Glutamatergic neuron (in vitro differentiated cells): ENCODE measurements at regions not wholly inside any gene's neighbourhood (a gene's known extent, or its start where the extent isn't known, plus 50 kb on each side); places are given as distances from the start of the nearest gene placed in this dataset.

ENCODE experiments used
- DNase-seq: peaks from one replicate; pipeline ENCODE4 v3.0.0; 2022
- H3K27ac Mint-ChIP-seq: one replicate; pipeline ENCODE4 v1.8.0; 2020; ENCODE audit warnings: mild to moderate bottlenecking, mixed read lengths, inconsistent platforms; ENCODE audit not compliant: unreplicated experiment
- H3K27me3 Mint-ChIP-seq: one replicate; pipeline ENCODE4 v1.8.0; 2020; ENCODE audit warnings: mild to moderate bottlenecking, moderate library complexity, mixed read lengths, inconsistent platforms; ENCODE audit not compliant: unreplicated experiment
- H3K36me3 Mint-ChIP-seq: one replicate; pipeline ENCODE4 v1.8.0; 2020; ENCODE audit warnings: mild to moderate bottlenecking, mixed read lengths, inconsistent platforms; ENCODE audit not compliant: unreplicated experiment
- H3K4me1 Mint-ChIP-seq: one replicate; pipeline ENCODE4 v1.8.0; 2020; ENCODE audit warnings: mild to moderate bottlenecking, low read depth, mixed read lengths, inconsistent platforms; ENCODE audit not compliant: unreplicated experiment
- H3K4me3 Mint-ChIP-seq: one replicate; pipeline ENCODE4 v1.8.0; 2020; ENCODE audit warnings: mild to moderate bottlenecking, mixed read lengths, inconsistent platforms; ENCODE audit not compliant: unreplicated experiment
- H3K9me3 Mint-ChIP-seq: one replicate; pipeline ENCODE4 v1.8.0; 2020; ENCODE audit warnings: mild to moderate bottlenecking, moderate library complexity, mixed read lengths, inconsistent platforms; ENCODE audit not compliant: unreplicated experiment
- CTCF ChIP-seq: fragments of 200-600 bp; sonication (generic); IDR thresholded peaks from one replicate; pipeline ENCODE4 v1.5.0; 2021; ENCODE audit not compliant: partially characterized antibody, unreplicated experiment

- Mint-ChIP-seq H3K27me3 (peaks cover 3% of the 10 kb centered on the region), H3K27ac (no peak overlapping the region), H3K4me3 (peak overlapping the region; percentile 27), H3K4me1 (peaks cover 54% of the 10 kb centered on the region), H3K9me3 (peaks cover 4% of the 10 kb centered on the region), H3K36me3 (no peaks in the 10 kb centered on the region)
- no peak for TF ChIP-seq CTCF
- no peak for DNase-seq
Observed at GRCh38 chr11:119909495-119909894, 180.5 kb upstream of the NECTIN1 start.

- DNase-seq, result no peak
- Mint-ChIP-seq H3K9me3 (peaks cover 4% of the 10 kb centered on the region), H3K36me3 (no peaks in the 10 kb centered on the region), H3K4me3 (peak overlapping the region; percentile 27), H3K27me3 (peaks cover 1% of the 10 kb centered on the region), H3K4me1 (peaks cover 54% of the 10 kb centered on the region), H3K27ac (no peak overlapping the region)
- TF ChIP-seq CTCF, result no peak
Observed at GRCh38 chr11:119909077-119909476, 180.1 kb upstream of the NECTIN1 start.

- H3K4me1 Mint-ChIP-seq, result peaks cover 54% of the 10 kb centered on the region
- H3K9me3 Mint-ChIP-seq, result peaks cover 4% of the 10 kb centered on the region
- no peaks in the 10 kb centered on the region for H3K27me3 Mint-ChIP-seq
- peak overlapping the region; percentile 47 for H3K4me3 Mint-ChIP-seq
- H3K36me3 Mint-ChIP-seq, result no peaks in the 10 kb centered on the region
- no peak for TF ChIP-seq CTCF
- no peak for DNase-seq
- H3K27ac Mint-ChIP-seq, result peak overlapping the region; percentile 92
Observed at GRCh38 chr11:119908573-119908904, 179.5 kb upstream of the NECTIN1 start.

- H3K4me3 Mint-ChIP-seq, result peak overlapping the region; percentile 47
- H3K27ac Mint-ChIP-seq, result peak overlapping the region; percentile 92
Observed at GRCh38 chr11:119907878-119908572, 179.0 kb upstream of the NECTIN1 start.

More at GRCh38 chr11:119907878-119908572, 179.0 kb upstream of the NECTIN1 start:
- no peaks in the 10 kb centered on the region for H3K27me3 Mint-ChIP-seq
- DNase-seq, result no peak
- no peak for TF ChIP-seq CTCF
- peaks cover 4% of the 10 kb centered on the region for H3K9me3 Mint-ChIP-seq
- no peaks in the 10 kb centered on the region for H3K36me3 Mint-ChIP-seq
- H3K4me1 Mint-ChIP-seq, result peaks cover 54% of the 10 kb centered on the region
